Sigmoid colon (tissue), 6 donors: ENCODE measurements at regions not wholly inside any gene's neighbourhood (a gene's known extent, or its start where the extent isn't known, plus 50 kb on each side); places are given as distances from the start of the nearest gene placed in this dataset.

ENCODE experiments used
- DNase-seq: peaks from one replicate; pipeline ENCODE4 v3.0.0-alpha.2; 2019
- H3K27ac ChIP-seq, 4 donors: fragments of 200-600 bp; sonication (generic); one replicate each; pipeline ENCODE4 v1.5.1; 2016 to 2019; ENCODE audit warnings: mild to moderate bottlenecking in 1 of 4
- H3K27me3 ChIP-seq, 3 donors: fragments of 200-600 bp; sonication (generic); one replicate each; pipeline ENCODE4 v1.5.1; 2019; ENCODE audit warnings: mild to moderate bottlenecking in 1 of 3
- H3K36me3 ChIP-seq, 4 donors: fragments of 200-600 bp; sonication (generic); one replicate each; pipeline ENCODE4 v1.5.1; 2016 to 2019
- H3K4me1 ChIP-seq, 4 donors: fragments of 200-600 bp; sonication (generic); one replicate each; pipeline ENCODE4 v1.5.1; 2017 to 2019
- H3K4me3 ChIP-seq, 4 donors: fragments of 200-600 bp; sonication (generic); one replicate each; pipeline ENCODE4 v1.5.1; 2017 to 2019; ENCODE audit warnings: mild to moderate bottlenecking in 2 of 4, moderate library complexity in 1 of 4
- H3K9me3 ChIP-seq, 4 donors: fragments of 200-600 bp in 3 of 4; sonication (generic) in 3 of 4; one replicate each; pipeline versions ENCODE4 v1.5.1 to v1.6.1; 2013 to 2019
- EP300 ChIP-seq, 4 donors: sonication (generic); formaldehyde crosslinking; IDR thresholded peaks; one replicate each; pipeline ENCODE4 v1.6.1; 2017; ENCODE audit warnings: antibody characterized with exemption in 4 of 4
- POLR2A ChIP-seq, 2 donors: fragments of 450-650 bp; IDR thresholded peaks; one replicate each; pipeline ENCODE4 v1.6.1; 2016; ENCODE audit warnings: antibody characterized with exemption in 2 of 2, mild to moderate bottlenecking in 2 of 2, moderate library complexity in 2 of 2
- POLR2AphosphoS5 ChIP-seq, 4 donors: sonication (generic); formaldehyde crosslinking; IDR thresholded peaks; one replicate each; pipeline ENCODE4 v1.6.1; 2017; ENCODE audit warnings: antibody characterized with exemption in 4 of 4
- WGBS, 2 donors: extraction: QIAGEN DNeasy Blood & Tissue Kit; methylation state at CpG; one replicate each; pipeline ENCODE4 v1.1.7; 2013; 5-methylcytosine and 5-hydroxymethylcytosine counted together
- intact Hi-C: fragments of 100-400 bp; cut with DNase I; formaldehyde crosslinking; loops from one replicate; pipeline ENCODE4 v1.15.1; 2023
- TF ChIP-seq, protein P1 (sequence below), 4 experiments: fragments of 450-650 bp in 3 of 4; fragments of 200-600 bp in 1 of 4; IDR thresholded peaks; one replicate each; pipeline ENCODE4 v1.5.1; 2016 to 2019; ENCODE audit warnings: antibody characterized with exemption in 4 of 4, mild to moderate bottlenecking in 3 of 4, moderate library complexity in 2 of 4
- donor health status: healthy with polysubstance abuse.
- donor health status: healthy.

DNA sequence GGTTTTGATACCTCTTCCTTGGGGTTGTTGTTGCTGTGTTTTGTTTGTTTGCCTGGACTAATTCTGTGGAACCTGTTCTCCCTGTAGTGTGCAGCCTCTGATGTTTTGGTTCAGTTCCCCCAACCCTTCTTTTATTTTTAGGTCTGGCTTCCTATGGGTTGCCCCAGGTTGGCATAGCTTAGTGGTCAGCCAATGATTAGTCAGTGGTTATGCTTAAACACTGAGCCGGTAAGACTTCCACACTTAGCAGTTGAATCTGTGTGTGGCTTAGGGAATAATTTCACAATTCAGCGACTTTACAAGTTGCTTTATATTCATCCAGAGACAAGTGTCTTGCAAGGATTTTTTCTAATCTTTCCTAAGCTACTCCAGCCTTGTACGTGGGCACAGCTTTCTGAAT is 78.6 kb upstream of the CLPB start:
- WGBS, 2 donors = 87% methylated on average over 3 of the region's 3 CpGs
- no peaks in the 10 kb centered on the region for H3K4me1 ChIP-seq
- no peaks in the 10 kb centered on the region for H3K36me3 ChIP-seq
- peaks cover 0 to 9% (median 4%) of the 10 kb centered on the region in 4 donors for H3K9me3 ChIP-seq
- TF ChIP-seq POLR2AphosphoS5 (IDR thresholded peaks at IDR 0.05) = no peak
- TF ChIP-seq EP300 (IDR thresholded peaks at IDR 0.05) = no peak
- TF ChIP-seq POLR2A (IDR thresholded peaks at IDR 0.05) = no peak
- TF ChIP-seq, protein P1, sequence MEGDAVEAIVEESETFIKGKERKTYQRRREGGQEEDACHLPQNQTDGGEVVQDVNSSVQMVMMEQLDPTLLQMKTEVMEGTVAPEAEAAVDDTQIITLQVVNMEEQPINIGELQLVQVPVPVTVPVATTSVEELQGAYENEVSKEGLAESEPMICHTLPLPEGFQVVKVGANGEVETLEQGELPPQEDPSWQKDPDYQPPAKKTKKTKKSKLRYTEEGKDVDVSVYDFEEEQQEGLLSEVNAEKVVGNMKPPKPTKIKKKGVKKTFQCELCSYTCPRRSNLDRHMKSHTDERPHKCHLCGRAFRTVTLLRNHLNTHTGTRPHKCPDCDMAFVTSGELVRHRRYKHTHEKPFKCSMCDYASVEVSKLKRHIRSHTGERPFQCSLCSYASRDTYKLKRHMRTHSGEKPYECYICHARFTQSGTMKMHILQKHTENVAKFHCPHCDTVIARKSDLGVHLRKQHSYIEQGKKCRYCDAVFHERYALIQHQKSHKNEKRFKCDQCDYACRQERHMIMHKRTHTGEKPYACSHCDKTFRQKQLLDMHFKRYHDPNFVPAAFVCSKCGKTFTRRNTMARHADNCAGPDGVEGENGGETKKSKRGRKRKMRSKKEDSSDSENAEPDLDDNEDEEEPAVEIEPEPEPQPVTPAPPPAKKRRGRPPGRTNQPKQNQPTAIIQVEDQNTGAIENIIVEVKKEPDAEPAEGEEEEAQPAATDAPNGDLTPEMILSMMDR (IDR thresholded peaks at IDR 0.05) = no peak
- no peak for DNase-seq
- no peak overlapping the region for H3K4me3 ChIP-seq
- H3K27ac ChIP-seq = no peak overlapping the region
- no peaks in the 10 kb centered on the region for H3K27me3 ChIP-seq
- intact Hi-C loops = no loop called here

DNA sequence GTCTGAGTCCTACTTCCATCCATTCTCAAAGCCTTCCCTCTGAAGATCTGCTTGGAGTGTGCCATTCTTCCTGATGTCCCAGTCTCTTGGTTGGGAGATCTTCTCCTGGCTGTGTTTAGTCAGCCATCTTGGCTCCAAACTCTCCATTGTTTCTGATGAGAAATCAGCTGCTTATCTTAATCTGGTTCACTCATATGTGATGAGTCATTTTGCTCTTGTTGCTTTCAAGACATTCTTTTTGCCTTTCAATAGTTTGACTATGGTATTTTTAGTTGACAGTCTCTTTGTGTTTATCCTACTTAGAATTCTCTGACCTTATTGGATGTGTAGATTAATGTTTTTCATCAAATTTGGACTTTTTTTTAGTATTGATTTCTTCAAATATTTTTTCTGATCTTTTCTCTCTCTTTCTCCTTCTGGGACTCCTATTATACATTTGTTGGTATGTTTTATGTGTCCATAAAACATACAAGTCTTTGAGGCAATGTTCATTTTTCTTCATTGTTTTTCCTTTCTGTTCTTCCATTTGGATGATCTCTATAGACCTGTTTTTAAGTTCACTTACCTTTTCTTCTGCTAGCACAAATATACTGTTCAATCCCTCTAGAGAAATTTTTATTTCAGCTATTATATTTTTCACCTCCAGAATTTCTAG is 77.2 kb upstream of the CLPB start:
- Histone ChIP-seq H3K27me3 (no peaks in the 10 kb centered on the region), H3K4me1 (no peaks in the 10 kb centered on the region), H3K9me3 (peaks cover 0 to 12% (median 4%) of the 10 kb centered on the region in 4 donors), H3K27ac (no peak overlapping the region), H3K36me3 (no peaks in the 10 kb centered on the region), H3K4me3 (no peak overlapping the region)
- DNase-seq = no peak
- intact Hi-C loops = no loop called here
- TF ChIP-seq POLR2AphosphoS5 (IDR thresholded peaks at IDR 0.05) (no peak), EP300 (IDR thresholded peaks at IDR 0.05) (no peak)
- TF ChIP-seq, protein P1 (IDR thresholded peaks at IDR 0.05) = no peak

DNA sequence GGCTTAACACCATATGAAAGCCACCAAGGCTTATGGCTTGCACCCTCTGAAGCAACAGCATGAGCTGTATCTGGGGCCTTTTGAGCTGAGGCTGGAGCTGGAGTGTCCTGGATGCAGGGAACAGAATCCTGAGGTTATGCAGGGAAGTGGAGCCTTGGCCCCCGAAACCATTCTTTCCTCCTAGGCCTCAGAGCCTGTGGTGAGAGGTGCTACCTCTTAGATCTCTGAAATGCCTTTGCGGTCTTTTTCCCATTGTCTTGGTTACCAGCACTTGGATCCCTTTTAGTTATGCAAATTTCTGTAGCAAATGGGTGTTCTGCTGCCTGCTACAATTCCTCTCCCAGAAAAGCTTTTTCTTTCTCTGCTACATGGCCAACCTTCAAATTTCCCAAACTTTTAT is 72.7 kb upstream of the CLPB start:
- no peak for TF ChIP-seq EP300 (IDR thresholded peaks at IDR 0.05)
- TF ChIP-seq, protein P1 (IDR thresholded peaks at IDR 0.05) = no peak
- no peak for TF ChIP-seq POLR2AphosphoS5 (IDR thresholded peaks at IDR 0.05)
- no peak for TF ChIP-seq POLR2A (IDR thresholded peaks at IDR 0.05)
- no peaks in the 10 kb centered on the region for H3K27me3 ChIP-seq
- no peaks in the 10 kb centered on the region for H3K36me3 ChIP-seq
- H3K4me1 ChIP-seq = no peaks in the 10 kb centered on the region
- WGBS, 2 donors = 96 to 100% methylated on average over 2 of the region's 2 CpGs
- no peak overlapping the region for H3K27ac ChIP-seq
- H3K4me3 ChIP-seq = no peak overlapping the region
- DNase-seq = no peak
- peaks cover 0 to 7% (median 4%) of the 10 kb centered on the region in 4 donors for H3K9me3 ChIP-seq
- intact Hi-C loops = no loop called here

DNA sequence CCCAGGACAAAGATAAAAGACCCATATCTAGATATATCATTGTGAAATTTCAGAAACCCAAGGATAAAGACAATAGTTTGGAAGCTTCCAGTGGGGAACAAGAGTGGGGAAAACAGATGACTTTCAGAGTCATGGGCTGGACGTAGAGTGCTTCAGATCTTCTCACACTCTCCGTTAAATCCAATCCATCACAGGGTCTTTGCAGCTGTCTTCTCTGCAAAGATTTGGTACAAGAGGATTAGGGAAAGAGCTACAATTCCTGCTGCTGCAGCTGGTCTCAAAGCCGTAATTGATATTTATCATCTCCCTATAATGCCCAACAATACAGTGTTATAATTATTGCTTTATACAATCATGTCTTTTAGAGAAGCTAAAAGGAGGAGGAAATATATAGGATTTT is 63.4 kb upstream of the CLPB start:
- no peaks in the 10 kb centered on the region for H3K4me1 ChIP-seq
- TF ChIP-seq EP300 (IDR thresholded peaks at IDR 0.05) (no peak), POLR2A (IDR thresholded peaks at IDR 0.05) (no peak), POLR2AphosphoS5 (IDR thresholded peaks at IDR 0.05) (no peak)
- TF ChIP-seq, protein P1 (IDR thresholded peaks at IDR 0.05) = no peak
- H3K4me3 ChIP-seq = no peak overlapping the region
- no peaks in the 10 kb centered on the region for H3K27me3 ChIP-seq
- H3K9me3 ChIP-seq = peaks cover 0 to 6% (median 5%) of the 10 kb centered on the region in 4 donors
- no peaks in the 10 kb centered on the region for H3K36me3 ChIP-seq
- DNase-seq = no peak
- 62 to 78% methylated on average over 3 of the region's 3 CpGs for WGBS, 2 donors
- intact Hi-C loops = no loop called here
- no peak overlapping the region for H3K27ac ChIP-seq

DNA sequence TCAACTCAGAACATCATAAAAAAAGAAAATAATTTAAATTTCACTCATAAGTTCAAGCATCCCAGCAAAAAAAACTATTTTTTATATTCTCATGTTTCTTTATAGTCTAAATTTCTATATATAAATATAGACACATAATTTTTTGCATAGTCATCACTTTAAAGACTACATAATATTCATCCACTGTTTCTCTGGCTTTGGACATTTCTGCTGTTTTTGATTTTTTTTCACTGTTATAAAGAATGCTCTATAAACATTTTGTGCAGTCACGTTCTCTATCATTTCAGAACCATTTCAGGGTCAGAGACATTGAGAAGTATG is 59.7 kb upstream of the CLPB start:
- intact Hi-C loops = no loop called here
- WGBS, 2 donors = 71 to 77% methylated on average over 1 of the region's 1 CpG

More for the DNA sequence above, 59.7 kb upstream of the CLPB start:
- Histone ChIP-seq H3K36me3 (no peaks in the 10 kb centered on the region), H3K4me3 (no peak overlapping the region), H3K27me3 (no peaks in the 10 kb centered on the region), H3K27ac (no peak overlapping the region), H3K4me1 (no peaks in the 10 kb centered on the region), H3K9me3 (no peaks in the 10 kb centered on the region)
- DNase-seq = no peak
- TF ChIP-seq EP300 (IDR thresholded peaks at IDR 0.05) (no peak), POLR2AphosphoS5 (IDR thresholded peaks at IDR 0.05) (no peak)
